22Rv1 (cell line): ENCODE measurements at regions not wholly inside any gene's neighbourhood (a gene's known extent, or its start where the extent isn't known, plus 50 kb on each side); places are given as distances from the start of the nearest gene placed in this dataset.

ENCODE experiments used
- CTCF ChIP-seq: fragments of 450-650 bp; IDR thresholded peaks from 2 replicates; pipeline ENCODE4 v1.5.1; 2017; ENCODE audit warnings: mild to moderate bottlenecking
- ZFX ChIP-seq: fragments of 450-650 bp; IDR thresholded peaks from 2 replicates; pipeline ENCODE4 v1.6.1; 2017; ENCODE audit warnings: antibody characterized with exemption, borderline replicate concordance

GRCh38 chr21:19995253-19995652, 1003.0 kb upstream of the NCAM2 start:
- no peak for TF ChIP-seq CTCF
- TF ChIP-seq ZFX = no peak
